ENCODE measurements at regions not wholly inside any gene's neighbourhood (a gene's known extent, or its start where the extent isn't known, plus 50 kb on each side); places are given as distances from the start of the nearest gene placed in this dataset.

DNA sequence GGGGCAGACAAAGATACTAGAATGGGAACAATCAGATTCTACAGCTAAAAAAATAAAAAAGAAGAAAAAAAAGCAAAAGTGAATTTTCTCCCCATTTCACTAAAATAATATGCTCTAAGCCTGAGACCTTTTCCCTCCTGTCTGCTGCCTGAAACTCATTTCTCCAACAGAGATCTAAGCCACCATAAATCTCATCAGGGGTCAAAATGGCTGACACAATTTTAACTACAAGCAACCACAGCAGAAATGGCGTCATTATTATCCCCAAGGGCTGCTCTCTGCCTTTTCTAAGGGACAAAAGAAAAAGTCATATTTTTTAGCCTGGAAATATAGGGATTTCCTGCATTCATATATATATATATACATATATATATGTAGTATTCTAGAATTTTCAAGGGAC lies 183.7 kb upstream of the CAMK1G start:
- H3K9ac ChIP-seq (ENCODE audit: low read length): no peak overlapping the region
- H2AFZ ChIP-seq (ENCODE audit: low read depth, low read length, severe bottlenecking): no peak overlapping the region
- H3K9me3 ChIP-seq (ENCODE audit: insufficient read depth, low read length): no peaks in the 10 kb centered on the region
- no peak overlapping the region for H3K27ac ChIP-seq (ENCODE audit: low read depth, low read length)
- no peaks in the 10 kb centered on the region for H4K20me1 ChIP-seq (ENCODE audit: low read depth, low read length)
- H3K4me2 ChIP-seq (ENCODE audit: low read depth, low read length, poor library complexity, severe bottlenecking): no peak overlapping the region
- H3K27me3 ChIP-seq (ENCODE audit: low read length): 0 out of 2 replicates have a peak, but pooled peaks cover 2% of the 10 kb centered on the region
- no peaks in the 10 kb centered on the region for H3K79me2 ChIP-seq (ENCODE audit: insufficient read depth, low read length)
- no peaks in the 10 kb centered on the region for H3F3A ChIP-seq (ENCODE audit: insufficient read depth)
- no peaks in the 10 kb centered on the region for H3K36me3 ChIP-seq (ENCODE audit: low read length)
- no peaks in the 10 kb centered on the region for H3K9me2 ChIP-seq (replicated peaks; ENCODE audit: insufficient read depth, low read length)
- TF ChIP-seq EZH2phosphoT487 (conservative IDR thresholded peaks at IDR 0.05; ENCODE audit: low read length): no peak
- TF ChIP-seq, protein P1, sequence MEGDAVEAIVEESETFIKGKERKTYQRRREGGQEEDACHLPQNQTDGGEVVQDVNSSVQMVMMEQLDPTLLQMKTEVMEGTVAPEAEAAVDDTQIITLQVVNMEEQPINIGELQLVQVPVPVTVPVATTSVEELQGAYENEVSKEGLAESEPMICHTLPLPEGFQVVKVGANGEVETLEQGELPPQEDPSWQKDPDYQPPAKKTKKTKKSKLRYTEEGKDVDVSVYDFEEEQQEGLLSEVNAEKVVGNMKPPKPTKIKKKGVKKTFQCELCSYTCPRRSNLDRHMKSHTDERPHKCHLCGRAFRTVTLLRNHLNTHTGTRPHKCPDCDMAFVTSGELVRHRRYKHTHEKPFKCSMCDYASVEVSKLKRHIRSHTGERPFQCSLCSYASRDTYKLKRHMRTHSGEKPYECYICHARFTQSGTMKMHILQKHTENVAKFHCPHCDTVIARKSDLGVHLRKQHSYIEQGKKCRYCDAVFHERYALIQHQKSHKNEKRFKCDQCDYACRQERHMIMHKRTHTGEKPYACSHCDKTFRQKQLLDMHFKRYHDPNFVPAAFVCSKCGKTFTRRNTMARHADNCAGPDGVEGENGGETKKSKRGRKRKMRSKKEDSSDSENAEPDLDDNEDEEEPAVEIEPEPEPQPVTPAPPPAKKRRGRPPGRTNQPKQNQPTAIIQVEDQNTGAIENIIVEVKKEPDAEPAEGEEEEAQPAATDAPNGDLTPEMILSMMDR (IDR thresholded peaks at IDR 0.05; ENCODE audit: insufficient read depth, low read length, poor library complexity, severe bottlenecking): no peak
- H3K4me3 ChIP-seq (ENCODE audit: insufficient read depth, low read length, poor library complexity, severe bottlenecking): no peak overlapping the region

GRCh38 chr1:209400351-209401220 lies 182.9 kb upstream of the CAMK1G start:
- H3K27ac ChIP-seq (ENCODE audit: low read depth, low read length): no peak overlapping the region
- no peak overlapping the region for H3K4me3 ChIP-seq (ENCODE audit: insufficient read depth, low read length, poor library complexity, severe bottlenecking)
- H3K79me2 ChIP-seq (ENCODE audit: insufficient read depth, low read length): no peaks in the 10 kb centered on the region
- H3K27me3 ChIP-seq (ENCODE audit: low read length): 0 out of 2 replicates have a peak, but pooled peaks cover 3% of the 10 kb centered on the region
- H3F3A ChIP-seq (ENCODE audit: insufficient read depth): no peaks in the 10 kb centered on the region
- H3K9me3 ChIP-seq (ENCODE audit: insufficient read depth, low read length): no peaks in the 10 kb centered on the region
- H2AFZ ChIP-seq (ENCODE audit: low read depth, low read length, severe bottlenecking): no peak overlapping the region
- H3K4me2 ChIP-seq (ENCODE audit: low read depth, low read length, poor library complexity, severe bottlenecking): no peak overlapping the region
- no peaks in the 10 kb centered on the region for H3K9me2 ChIP-seq (replicated peaks; ENCODE audit: insufficient read depth, low read length)
- H4K20me1 ChIP-seq (ENCODE audit: low read depth, low read length): no peaks in the 10 kb centered on the region
- TF ChIP-seq, protein P1 (IDR thresholded peaks at IDR 0.05; ENCODE audit: insufficient read depth, low read length, poor library complexity, severe bottlenecking): no peak
- no peak for TF ChIP-seq EZH2phosphoT487 (conservative IDR thresholded peaks at IDR 0.05; ENCODE audit: low read length)
- H3K9ac ChIP-seq (ENCODE audit: low read length): no peak overlapping the region
- H3K36me3 ChIP-seq (ENCODE audit: low read length): no peaks in the 10 kb centered on the region

GRCh38 chr1:209402697-209403096 lies 180.8 kb upstream of the CAMK1G start:
- H3K27ac ChIP-seq (ENCODE audit: low read depth, low read length): no peak overlapping the region
- no peak overlapping the region for H2AFZ ChIP-seq (ENCODE audit: low read depth, low read length, severe bottlenecking)
- H4K20me1 ChIP-seq (ENCODE audit: low read depth, low read length): no peaks in the 10 kb centered on the region
- H3K36me3 ChIP-seq (ENCODE audit: low read length): no peaks in the 10 kb centered on the region
- no peaks in the 10 kb centered on the region for H3K9me2 ChIP-seq (replicated peaks; ENCODE audit: insufficient read depth, low read length)
- no peak overlapping the region for H3K4me2 ChIP-seq (ENCODE audit: low read depth, low read length, poor library complexity, severe bottlenecking)
- TF ChIP-seq, protein P1 (IDR thresholded peaks at IDR 0.05; ENCODE audit: insufficient read depth, low read length, poor library complexity, severe bottlenecking): no peak
- TF ChIP-seq EZH2phosphoT487 (conservative IDR thresholded peaks at IDR 0.05; ENCODE audit: low read length): no peak
- no peaks in the 10 kb centered on the region for H3K9me3 ChIP-seq (ENCODE audit: insufficient read depth, low read length)
- no peaks in the 10 kb centered on the region for H3F3A ChIP-seq (ENCODE audit: insufficient read depth)
- no peaks in the 10 kb centered on the region for H3K79me2 ChIP-seq (ENCODE audit: insufficient read depth, low read length)
- H3K9ac ChIP-seq (ENCODE audit: low read length): no peak overlapping the region
- no peak overlapping the region for H3K4me3 ChIP-seq (ENCODE audit: insufficient read depth, low read length, poor library complexity, severe bottlenecking)
- 0 out of 2 replicates have a peak, but pooled peaks cover 3% of the 10 kb centered on the region for H3K27me3 ChIP-seq (ENCODE audit: low read length)

Data from SU-DHL-6 (cell line).